GM13976 (cell line): ENCODE measurements at regions not wholly inside any gene's neighbourhood (a gene's known extent, or its start where the extent isn't known, plus 50 kb on each side); places are given as distances from the start of the nearest gene placed in this dataset.
"Not testable (repeated sequence)": the region's sequence is repeated elsewhere in the genome, so short reads cannot be mapped to it uniquely, and the experiment has no call there.

ENCODE experiments used
- DNase-seq: peaks from one replicate; pipeline ENCODE4 v3.0.0; 2012; ENCODE audit warnings: low spot score
- in situ Hi-C: fragments of 300-500 bp; cut with MboI; formaldehyde crosslinking; loops from one replicate; pipeline ENCODE4 v1.12.0; 2022; ENCODE audit warnings: low sequenced_read_pairs, mixed read lengths, inconsistent platforms; ENCODE audit not compliant: unreplicated experiment
- TF ChIP-seq, protein P1 (sequence below): IDR thresholded peaks from 2 replicates; pipeline ENCODE4 v1.5.1; 2012; ENCODE audit warnings: borderline replicate concordance, mild to moderate bottlenecking; ENCODE audit not compliant: insufficient read depth; ENCODE audit errors: extremely low read depth, missing control alignments, control extremely low read depth

DNA sequence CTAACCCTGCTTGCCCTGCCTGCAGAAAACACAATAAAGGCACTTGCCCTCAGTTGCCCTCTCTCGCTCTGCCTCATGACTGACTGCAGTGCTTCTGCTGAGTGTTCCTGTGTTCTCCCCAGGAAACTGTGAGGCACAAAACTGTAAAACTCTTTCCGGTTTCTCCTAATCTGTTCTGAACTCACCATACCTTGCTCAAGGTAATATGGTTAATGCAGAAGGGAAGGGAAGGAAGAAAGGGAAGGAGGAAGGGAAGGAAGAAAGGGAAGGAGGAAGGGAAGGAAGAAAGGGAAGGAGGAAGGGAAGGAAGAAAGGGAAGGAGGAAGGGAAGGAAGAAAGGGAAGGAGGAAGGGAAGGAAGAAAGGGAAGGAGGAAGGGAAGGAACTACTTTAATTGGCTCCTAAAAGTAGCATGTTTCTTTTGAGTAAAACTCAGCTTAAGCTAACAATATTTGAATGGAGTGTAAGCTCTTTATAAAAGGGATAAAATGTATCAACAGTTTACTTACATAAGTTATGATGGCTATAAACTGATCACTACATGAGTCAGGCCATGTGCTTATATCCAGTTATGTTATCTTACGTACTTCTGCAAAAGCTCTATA is 334.0 kb upstream of the CLEC14A start:
- in situ Hi-C loops, result no loop called here
- TF ChIP-seq, protein P1, sequence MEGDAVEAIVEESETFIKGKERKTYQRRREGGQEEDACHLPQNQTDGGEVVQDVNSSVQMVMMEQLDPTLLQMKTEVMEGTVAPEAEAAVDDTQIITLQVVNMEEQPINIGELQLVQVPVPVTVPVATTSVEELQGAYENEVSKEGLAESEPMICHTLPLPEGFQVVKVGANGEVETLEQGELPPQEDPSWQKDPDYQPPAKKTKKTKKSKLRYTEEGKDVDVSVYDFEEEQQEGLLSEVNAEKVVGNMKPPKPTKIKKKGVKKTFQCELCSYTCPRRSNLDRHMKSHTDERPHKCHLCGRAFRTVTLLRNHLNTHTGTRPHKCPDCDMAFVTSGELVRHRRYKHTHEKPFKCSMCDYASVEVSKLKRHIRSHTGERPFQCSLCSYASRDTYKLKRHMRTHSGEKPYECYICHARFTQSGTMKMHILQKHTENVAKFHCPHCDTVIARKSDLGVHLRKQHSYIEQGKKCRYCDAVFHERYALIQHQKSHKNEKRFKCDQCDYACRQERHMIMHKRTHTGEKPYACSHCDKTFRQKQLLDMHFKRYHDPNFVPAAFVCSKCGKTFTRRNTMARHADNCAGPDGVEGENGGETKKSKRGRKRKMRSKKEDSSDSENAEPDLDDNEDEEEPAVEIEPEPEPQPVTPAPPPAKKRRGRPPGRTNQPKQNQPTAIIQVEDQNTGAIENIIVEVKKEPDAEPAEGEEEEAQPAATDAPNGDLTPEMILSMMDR, result no peak
- no peak for DNase-seq

DNA sequence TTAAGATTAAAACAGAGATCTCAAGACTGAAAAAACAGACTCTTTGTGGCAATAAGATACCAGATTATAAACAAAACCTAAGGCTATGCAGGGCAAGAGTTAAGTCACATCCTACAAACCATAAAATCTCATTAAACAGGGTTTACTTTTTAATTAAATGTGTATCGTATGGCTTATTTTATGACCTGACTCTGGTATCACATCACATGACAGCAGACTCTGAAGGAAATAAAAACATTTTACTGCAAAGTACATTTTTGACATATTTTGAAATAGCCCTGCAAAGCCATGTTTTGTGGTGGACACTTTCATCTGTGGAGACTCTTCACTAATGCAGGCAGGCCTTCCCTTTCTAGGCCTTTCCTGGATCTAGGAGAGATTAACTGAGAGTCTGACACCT is 327.6 kb upstream of the CLEC14A start:
- TF ChIP-seq, protein P1, result no peak
- in situ Hi-C loops, result no loop called here
- no peak for DNase-seq

DNA sequence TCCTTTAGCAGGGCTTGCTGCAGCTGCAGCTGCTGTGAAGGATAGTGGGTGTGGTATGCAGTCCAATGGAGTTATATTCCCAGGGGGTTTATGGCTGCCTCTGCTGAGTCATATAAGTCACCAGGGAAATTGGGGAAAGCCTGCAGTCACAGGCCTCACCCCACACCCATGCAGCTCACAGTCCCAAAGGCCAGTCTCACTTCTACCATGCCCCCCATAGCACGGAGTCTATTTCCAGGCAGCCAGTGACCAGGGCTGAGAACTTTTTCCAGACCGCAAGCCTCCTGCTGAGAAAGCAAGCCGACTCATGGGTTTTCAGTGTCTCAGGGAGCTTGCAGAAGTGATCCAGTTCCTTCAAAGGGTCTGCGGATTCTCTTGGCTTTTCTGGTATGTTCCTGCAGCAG is 322.4 kb upstream of the CLEC14A start:
- TF ChIP-seq, protein P1, result no peak
- no peak for DNase-seq
- in situ Hi-C loops, result no loop called here

DNA sequence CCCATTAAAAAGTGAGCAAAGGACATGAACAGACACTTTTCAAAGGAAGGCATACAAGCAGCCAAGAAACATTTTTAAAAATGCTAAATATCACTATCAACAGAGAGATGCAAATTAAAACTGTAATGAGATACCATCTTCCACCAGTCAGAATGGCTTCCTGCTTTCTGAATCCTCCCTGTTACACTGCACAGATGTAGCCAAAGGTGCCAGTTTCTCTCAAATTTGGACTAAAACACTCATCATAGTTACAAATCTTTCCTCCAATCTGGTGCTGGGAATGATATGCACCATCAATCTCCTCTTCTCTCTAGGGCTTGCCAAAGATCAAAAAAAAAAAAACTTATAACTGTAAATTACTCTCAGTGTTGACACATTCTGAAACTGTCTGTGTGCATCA is 311.8 kb upstream of the CLEC14A start:
- TF ChIP-seq, protein P1, result no peak
- no peak for DNase-seq
- in situ Hi-C loops, result no loop called here

DNA sequence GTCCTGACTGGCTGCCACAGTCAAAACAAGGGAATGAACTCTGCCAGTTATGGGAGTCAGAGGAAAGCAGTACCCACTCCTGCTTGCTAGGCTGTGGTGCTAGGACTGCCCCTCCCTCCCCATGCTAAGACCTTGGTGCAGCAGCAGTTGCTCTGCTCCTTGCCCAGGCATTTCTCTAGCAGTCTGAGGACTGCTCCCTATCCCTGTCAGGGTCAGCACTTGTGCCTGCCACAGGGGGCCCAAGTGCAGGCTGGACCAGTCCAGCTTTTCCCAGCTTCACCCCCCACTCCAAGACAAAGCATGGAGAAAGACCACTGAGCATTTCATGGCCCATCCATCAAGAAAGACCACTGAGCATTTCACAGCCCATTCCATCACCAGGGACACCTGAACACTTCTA is 305.8 kb upstream of the CLEC14A start:
- TF ChIP-seq, protein P1, result no peak
- in situ Hi-C loops, result no loop called here
- no peak for DNase-seq

DNA sequence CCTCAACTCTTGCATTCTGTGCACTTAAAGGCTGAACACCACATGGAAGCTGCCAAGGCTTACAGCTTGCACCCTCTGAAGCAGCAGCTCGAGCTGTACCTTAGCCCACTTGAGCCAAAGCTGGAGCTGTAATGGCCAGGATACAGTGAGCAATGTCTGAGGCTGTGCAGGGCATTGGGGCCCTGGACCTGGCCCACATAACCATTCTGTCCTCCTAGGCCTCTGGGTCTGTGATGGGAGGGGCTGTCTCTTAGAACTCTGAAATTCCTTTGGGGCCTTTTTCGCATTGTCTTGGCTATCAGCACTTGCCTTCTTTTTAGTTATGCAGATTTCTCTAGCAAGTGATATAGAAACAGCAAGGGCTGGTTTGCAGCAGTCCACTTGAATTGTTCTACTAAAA is 303.8 kb upstream of the CLEC14A start:
- in situ Hi-C loops, result no loop called here
- TF ChIP-seq, protein P1, result no peak
- no peak for DNase-seq

DNA sequence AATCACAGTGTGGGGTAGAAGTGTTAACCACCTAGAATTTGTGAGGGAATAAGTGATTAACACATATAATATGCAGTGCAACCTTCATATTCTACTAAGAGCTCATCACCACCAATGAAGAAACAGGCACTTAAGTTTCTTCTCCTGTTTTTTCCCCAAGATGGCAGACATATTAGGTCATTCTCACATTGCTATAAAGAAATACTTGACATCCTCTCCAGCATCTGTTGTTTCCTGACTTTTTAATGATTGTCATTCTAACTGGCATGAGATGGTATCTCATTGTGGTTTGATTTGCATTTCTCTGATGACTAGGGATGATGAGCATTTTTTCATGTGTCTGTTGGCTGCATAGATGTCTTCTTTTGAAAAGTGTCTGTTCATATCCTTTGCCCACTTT is 301.5 kb upstream of the CLEC14A start:
- in situ Hi-C loops, DNase-seq: not testable (repeated sequence)
